ENCODE measurements at regions not wholly inside any gene's neighbourhood (a gene's known extent, or its start where the extent isn't known, plus 50 kb on each side); places are given as distances from the start of the nearest gene placed in this dataset.

DNA sequence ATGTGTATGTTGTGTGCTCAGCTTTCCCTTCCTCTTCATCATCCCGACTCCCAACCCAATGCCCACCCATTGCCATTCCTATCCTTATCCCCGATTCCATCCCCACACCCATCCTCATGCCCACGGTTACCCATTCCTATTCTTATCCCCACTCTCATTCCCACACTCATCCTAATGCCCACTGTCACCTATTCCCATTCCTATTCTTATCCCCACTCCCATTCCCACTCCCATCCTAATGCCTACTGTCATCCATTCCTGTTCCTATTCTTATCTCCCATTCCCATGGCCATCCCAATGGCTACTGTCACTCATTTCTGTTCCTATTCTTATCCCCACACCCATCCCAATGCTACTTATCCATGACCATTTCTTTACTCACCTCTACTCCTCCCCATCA is 254.1 kb downstream of the DHX35 start:
- TF ChIP-seq, protein P1, sequence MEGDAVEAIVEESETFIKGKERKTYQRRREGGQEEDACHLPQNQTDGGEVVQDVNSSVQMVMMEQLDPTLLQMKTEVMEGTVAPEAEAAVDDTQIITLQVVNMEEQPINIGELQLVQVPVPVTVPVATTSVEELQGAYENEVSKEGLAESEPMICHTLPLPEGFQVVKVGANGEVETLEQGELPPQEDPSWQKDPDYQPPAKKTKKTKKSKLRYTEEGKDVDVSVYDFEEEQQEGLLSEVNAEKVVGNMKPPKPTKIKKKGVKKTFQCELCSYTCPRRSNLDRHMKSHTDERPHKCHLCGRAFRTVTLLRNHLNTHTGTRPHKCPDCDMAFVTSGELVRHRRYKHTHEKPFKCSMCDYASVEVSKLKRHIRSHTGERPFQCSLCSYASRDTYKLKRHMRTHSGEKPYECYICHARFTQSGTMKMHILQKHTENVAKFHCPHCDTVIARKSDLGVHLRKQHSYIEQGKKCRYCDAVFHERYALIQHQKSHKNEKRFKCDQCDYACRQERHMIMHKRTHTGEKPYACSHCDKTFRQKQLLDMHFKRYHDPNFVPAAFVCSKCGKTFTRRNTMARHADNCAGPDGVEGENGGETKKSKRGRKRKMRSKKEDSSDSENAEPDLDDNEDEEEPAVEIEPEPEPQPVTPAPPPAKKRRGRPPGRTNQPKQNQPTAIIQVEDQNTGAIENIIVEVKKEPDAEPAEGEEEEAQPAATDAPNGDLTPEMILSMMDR (IDR thresholded peaks at IDR 0.05; ENCODE audit: poor library complexity): no peak
- TF ChIP-seq EZH2phosphoT487 (IDR thresholded peaks at IDR 0.05; ENCODE audit: low read depth, severe bottlenecking, unreplicated experiment): no peak
- no peak for TF ChIP-seq EZH2 (IDR thresholded peaks at IDR 0.05; ENCODE audit: borderline replicate concordance)
